HepG2 (cell line): ENCODE measurements at regions not wholly inside any gene's neighbourhood (a gene's known extent, or its start where the extent isn't known, plus 50 kb on each side); places are given as distances from the start of the nearest gene placed in this dataset.

Experiments used
- ATAC-seq: fragments of 200-7000 bp; cut with Tn5 transposase; 3 replicates; pipeline ENCODE4 v1.9.1; 2020; ENCODE audit warnings: mild to moderate bottlenecking, moderate library complexity
- BruUV-seq: library from RNA; stranded (reverse); fragments of 400-500 nt; replicated peaks from 2 replicates; lab custom pipeline; 2021; lab: Mats Ljungman, UMichigan
- CTCF ChIA-PET: fragments of 300-600 bp; formaldehyde crosslinking; extraction: SDS; loops from one replicate; lab custom pipeline; 2021; ENCODE audit warnings: low total read pairs, inconsistent platforms, low intra/inter-chr PET ratio; lab: Yijun Ruan, JAX
- POLR2A ChIA-PET: fragments of 350-600 bp; sonication (Branson Sonifier 250); formaldehyde crosslinking; loops from one replicate; lab custom pipeline; 2020; ENCODE audit warnings: antibody characterized with exemption, inconsistent platforms; lab: Yijun Ruan, JAX
- DNase-seq: peaks from one replicate; pipeline ENCODE4 v3.0.0-alpha.2; 2015; ENCODE audit warnings: low spot score
- FAIRE-seq: peaks from 3 replicates; lab custom pipeline; 2011; peaks lifted over from hg19 to GRCh38; lab: Jason Lieb, UNC
- H2AFZ ChIP-seq: one replicate; pipeline ENCODE4 v1.6.1; 2011; ENCODE audit warnings: low read length, inconsistent platforms
- H3K27ac ChIP-seq: fragments of 300-600 bp; 3 replicates; pipeline ENCODE4 v1.8.0; 2011; ENCODE audit warnings: mixed run types, mild to moderate bottlenecking, mixed read lengths, low read length, inconsistent platforms; ENCODE audit not compliant: insufficient read depth; ENCODE audit errors: extremely low read length
- H3K27me3 ChIP-seq, 2 experiments: fragments of 200-600 bp in 1 of 2; 2 replicates in 1 of 2; 3 replicates in 1 of 2; pipeline versions ENCODE4 v1.6.0 to v1.8.0; 2011; ENCODE audit warnings: low read length in 2 of 2, mild to moderate bottlenecking in 2 of 2, moderate library complexity in 2 of 2, inconsistent platforms in 1 of 2; ENCODE audit not compliant: insufficient read depth in 2 of 2, control insufficient read depth in 1 of 2
- H3K36me3 ChIP-seq, 2 experiments: fragments of 200-600 bp in 1 of 2; replicated peaks in 1 of 2; 2 replicates in 1 of 2; 3 replicates in 1 of 2; pipeline versions ENCODE4 v1.5.1 to v1.8.0; 2011; ENCODE audit warnings: low read length in 2 of 2, inconsistent platforms in 1 of 2; ENCODE audit not compliant: insufficient read depth in 2 of 2, control insufficient read depth in 1 of 2
- H3K4me1 ChIP-seq: 2 replicates; pipeline ENCODE4 v1.5.1; 2012; ENCODE audit warnings: low read length, inconsistent platforms; ENCODE audit not compliant: insufficient read depth
- H3K4me2 ChIP-seq: 2 replicates; pipeline ENCODE4 v1.6.0; 2011; ENCODE audit warnings: low read depth, low read length, inconsistent platforms
- H3K4me3 ChIP-seq, 3 experiments: fragments of 200-600 bp in 1 of 3; sonication (generic), shearing (Covaris generic) in 1 of 3; replicated peaks in 1 of 3; 2 replicates each; pipeline ENCODE4 v1.5.1; 2011 to 2016; ENCODE audit warnings: low read length in 3 of 3, inconsistent platforms in 2 of 3, low read depth in 2 of 3, mild to moderate bottlenecking in 2 of 3, control low read depth in 1 of 3, mixed read lengths in 1 of 3; ENCODE audit not compliant: insufficient read depth in 1 of 3
- H3K79me2 ChIP-seq: one replicate; pipeline ENCODE4 v1.6.1; 2011; ENCODE audit warnings: low read length, inconsistent platforms; ENCODE audit not compliant: insufficient read depth
- H3K9ac ChIP-seq: 2 replicates; pipeline ENCODE4 v1.6.0; 2011; ENCODE audit warnings: mild to moderate bottlenecking, low read depth, low read length, inconsistent platforms; ENCODE audit not compliant: insufficient read depth
- H3K9me3 ChIP-seq: 2 replicates; pipeline ENCODE4 v1.5.1; 2012; ENCODE audit warnings: mild to moderate bottlenecking, low read length
- H4K20me1 ChIP-seq: 2 replicates; pipeline ENCODE4 v1.6.0; 2011; ENCODE audit warnings: inconsistent platforms, mild to moderate bottlenecking, low read length, moderate library complexity; ENCODE audit not compliant: insufficient read depth
- BRF2 ChIP-seq: sonication (generic); formaldehyde crosslinking; IDR thresholded peaks from 2 replicates; pipeline ENCODE4 v1.8.1; 2022; ENCODE audit warnings: mild to moderate bottlenecking, missing genetic modification reagents
- CSRNP2 ChIP-seq: sonication (generic); formaldehyde crosslinking; conservative IDR thresholded peaks from 2 replicates; pipeline ENCODE4 v1.8.0; 2022; ENCODE audit warnings: low read depth, missing genetic modification reagents
- IKZF1 ChIP-seq: fragments of 450-650 bp; IDR thresholded peaks from 2 replicates; pipeline ENCODE4 v1.7.1; 2016
- KMT2B ChIP-seq: IDR thresholded peaks from 2 replicates; pipeline ENCODE4 v1.6.1; 2016; ENCODE audit warnings: missing genetic modification reagents, missing compliant biosample characterization
- PRDM15 ChIP-seq: sonication (generic); formaldehyde crosslinking; IDR thresholded peaks from 2 replicates; pipeline ENCODE4 v1.4.0; 2020; ENCODE audit warnings: missing genetic modification reagents
- SNAPC4 ChIP-seq: sonication (generic); formaldehyde crosslinking; IDR thresholded peaks from 2 replicates; pipeline ENCODE4 v1.4.0; 2020; ENCODE audit warnings: mild to moderate bottlenecking, missing genetic modification reagents
- ZBTB44 ChIP-seq: sonication (generic); formaldehyde crosslinking; IDR thresholded peaks from 2 replicates; pipeline ENCODE4 v1.4.0; 2020; ENCODE audit warnings: missing genetic modification reagents
- ZNF607 ChIP-seq: sonication (generic); formaldehyde crosslinking; IDR thresholded peaks from 2 replicates; pipeline ENCODE4 v1.5.1; 2020; ENCODE audit warnings: missing genetic modification reagents, mild to moderate bottlenecking, borderline replicate concordance
- ZNF670 ChIP-seq: sonication (generic); formaldehyde crosslinking; IDR thresholded peaks from 2 replicates; pipeline ENCODE4 v1.8.0; 2022; ENCODE audit warnings: mild to moderate bottlenecking, missing genetic modification reagents, borderline replicate concordance
- ZZZ3 ChIP-seq: sonication (generic); formaldehyde crosslinking; IDR thresholded peaks from 2 replicates; pipeline ENCODE4 v1.4.0; 2020; ENCODE audit warnings: missing genetic modification reagents, mild to moderate bottlenecking, borderline replicate concordance
- WGBS: methylation state at CpG from one replicate; pipeline ENCODE4 v1.1.6; 2017; ENCODE audit warnings: low lambda C conversion rate; 5-methylcytosine and 5-hydroxymethylcytosine counted together
- in situ Hi-C: cut with HindIII; loops from 2 replicates; pipeline ENCODE4 v1.10.0; 2017; ENCODE audit warnings: low pct_unique_long_range_greater_than_20kb; ENCODE audit not compliant: extremely low pct_ligation_motif_present
- intact Hi-C: fragments of 100-400 bp; cut with micrococcal nuclease; formaldehyde crosslinking; loops from one replicate; pipeline ENCODE4 v1.10.0; 2022; ENCODE audit not compliant: unreplicated experiment

GRCh38 chr4:123306769-123307168 lies 89.8 kb upstream of the SPRY1 start:
- DNase-seq, result no peak
- 80% methylated on average over 2 of the region's 2 CpGs for WGBS
- ChIA-PET CTCF (no interaction called here), POLR2A (no interaction called here)
- no peak for FAIRE-seq
- intact Hi-C loops (no loop called here), in situ Hi-C loops (no loop called here)
- Histone ChIP-seq H3K9me3 (no peaks in the 10 kb centered on the region), H3K9ac (no peak overlapping the region), H2AFZ (no peak overlapping the region), H3K36me3 (no peaks in the 10 kb centered on the region), H3K79me2 (no peaks in the 10 kb centered on the region), H3K4me2 (no peak overlapping the region), H3K27me3 (no peaks in the 10 kb centered on the region), H4K20me1 (no peaks in the 10 kb centered on the region), H3K4me3 (no peak overlapping the region), H3K4me1 (peaks cover 13% of the 10 kb centered on the region), H3K27ac (no peak overlapping the region)
- BruUV-seq, result no TSS peak
- ATAC-seq, result no peak
- TF ChIP-seq ZNF607, result no peak
- no peak for TF ChIP-seq BRF2
- no peak for TF ChIP-seq CSRNP2 (CRISPR knock-in tag)
- TF ChIP-seq SNAPC4 (CRISPR knock-in tag), result no peak
- no peak for TF ChIP-seq IKZF1
- TF ChIP-seq PRDM15, result no peak
- TF ChIP-seq ZZZ3 (CRISPR knock-in tag), result no peak
- no peak for TF ChIP-seq ZNF670 (CRISPR knock-in tag)
- no peak for TF ChIP-seq KMT2B (CRISPR knock-in tag)
- TF ChIP-seq ZBTB44, result no peak
